ENCODE measurements at regions not wholly inside any gene's neighbourhood (a gene's known extent, or its start where the extent isn't known, plus 50 kb on each side); places are given as distances from the start of the nearest gene placed in this dataset.

DNA sequence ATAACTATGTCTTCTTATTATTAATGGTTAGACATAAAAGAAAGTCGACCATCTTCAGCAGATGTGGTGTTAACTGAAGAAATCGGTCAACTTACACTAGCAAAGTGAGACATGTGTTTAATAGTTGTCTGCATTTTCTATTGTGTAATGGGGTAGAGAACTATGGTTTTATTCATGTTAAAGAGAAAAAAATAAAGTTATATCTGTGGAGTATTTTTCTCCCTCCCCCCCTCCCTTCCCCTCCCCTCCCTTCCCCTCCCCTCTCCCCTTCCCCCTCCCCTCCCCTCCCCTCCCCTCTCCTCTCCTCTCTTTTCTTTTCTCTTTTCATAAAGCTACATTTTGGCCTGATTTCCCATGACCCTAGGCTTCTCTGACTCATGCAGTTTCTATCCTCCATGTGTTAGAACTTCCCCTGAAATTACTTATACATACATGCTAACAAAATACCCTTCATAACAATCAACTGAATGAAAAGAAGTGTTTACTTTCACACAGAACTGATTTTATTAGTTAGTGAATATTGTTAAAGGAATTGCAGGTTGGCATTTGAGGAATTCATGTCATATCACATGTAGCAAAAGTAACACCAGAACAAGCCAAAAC, 1431.0 kb upstream of the ATXN8OS start:
- no peaks in the 10 kb centered on the region for H3K36me3 ChIP-seq (ENCODE audit: control insufficient read depth, insufficient read depth, low read length)
- no peak overlapping the region for H3K4me3 ChIP-seq (ENCODE audit: low read depth, low read length)
- H3K9ac ChIP-seq (ENCODE audit: low read depth, low read length), result no peak overlapping the region
- no peaks in the 10 kb centered on the region for H3K9me3 ChIP-seq (ENCODE audit: control insufficient read depth, insufficient read depth, low read length)
- no peaks in the 10 kb centered on the region for H3K27me3 ChIP-seq (ENCODE audit: control insufficient read depth, insufficient read depth, low read length)
- H3K4me1 ChIP-seq (ENCODE audit: control insufficient read depth, insufficient read depth, low read length), result peaks cover 9% of the 10 kb centered on the region
- no peak overlapping the region for H3K27ac ChIP-seq (ENCODE audit: low read depth, low read length)

DNA sequence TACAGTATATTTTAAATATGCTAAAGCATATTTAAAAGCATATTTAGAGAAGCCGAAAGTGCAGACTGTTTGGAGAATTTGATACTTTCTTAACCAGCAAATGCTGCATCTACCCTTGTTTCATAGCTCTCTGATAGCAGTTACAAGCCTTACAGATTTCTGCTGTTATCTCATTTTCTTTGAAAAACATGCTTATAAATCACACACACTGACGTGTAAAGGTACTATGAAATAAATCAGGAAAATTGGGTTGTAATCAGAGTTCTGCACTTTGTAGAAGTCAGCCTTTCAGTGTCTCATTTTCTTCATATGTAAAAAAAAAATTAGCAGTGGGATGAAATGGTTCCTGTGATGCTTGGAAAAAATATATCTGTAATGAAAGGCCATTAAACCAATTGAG, 1432.4 kb upstream of the ATXN8OS start:
- Histone ChIP-seq H3K4me3 (ENCODE audit: low read depth, low read length) (no peak overlapping the region), H3K9me3 (ENCODE audit: control insufficient read depth, insufficient read depth, low read length) (no peaks in the 10 kb centered on the region), H3K9ac (ENCODE audit: low read depth, low read length) (no peak overlapping the region), H3K4me1 (ENCODE audit: control insufficient read depth, insufficient read depth, low read length) (peaks cover 9% of the 10 kb centered on the region), H3K27ac (ENCODE audit: low read depth, low read length) (no peak overlapping the region), H3K27me3 (ENCODE audit: control insufficient read depth, insufficient read depth, low read length) (no peaks in the 10 kb centered on the region), H3K36me3 (ENCODE audit: control insufficient read depth, insufficient read depth, low read length) (no peaks in the 10 kb centered on the region)

- no peak overlapping the region for H3K9ac ChIP-seq (ENCODE audit: low read depth, low read length)
- no peaks in the 10 kb centered on the region for H3K4me1 ChIP-seq (ENCODE audit: control insufficient read depth, insufficient read depth, low read length)
- H3K27me3 ChIP-seq (ENCODE audit: control insufficient read depth, insufficient read depth, low read length), result no peaks in the 10 kb centered on the region
- no peak overlapping the region for H3K27ac ChIP-seq (ENCODE audit: low read depth, low read length)
- H3K4me3 ChIP-seq (ENCODE audit: low read depth, low read length), result no peak overlapping the region
- H3K9me3 ChIP-seq (ENCODE audit: control insufficient read depth, insufficient read depth, low read length), result no peaks in the 10 kb centered on the region
- H3K36me3 ChIP-seq (ENCODE audit: control insufficient read depth, insufficient read depth, low read length), result no peaks in the 10 kb centered on the region
These were observed 1437.7 kb upstream of the PCDH9 start for GRCh38 chr13:68667863-68668262.

GRCh38 chr13:68666774-68667397, 1436.8 kb upstream of the PCDH9 start:
- Histone ChIP-seq H3K27me3 (ENCODE audit: control insufficient read depth, insufficient read depth, low read length) (no peaks in the 10 kb centered on the region), H3K36me3 (ENCODE audit: control insufficient read depth, insufficient read depth, low read length) (no peaks in the 10 kb centered on the region), H3K4me1 (ENCODE audit: control insufficient read depth, insufficient read depth, low read length) (no peaks in the 10 kb centered on the region), H3K27ac (ENCODE audit: low read depth, low read length) (no peak overlapping the region), H3K9me3 (ENCODE audit: control insufficient read depth, insufficient read depth, low read length) (no peaks in the 10 kb centered on the region), H3K9ac (ENCODE audit: low read depth, low read length) (no peak overlapping the region), H3K4me3 (ENCODE audit: low read depth, low read length) (no peak overlapping the region)

- H3K9ac ChIP-seq (ENCODE audit: low read depth, low read length), result no peak overlapping the region
- no peaks in the 10 kb centered on the region for H3K36me3 ChIP-seq (ENCODE audit: control insufficient read depth, insufficient read depth, low read length)
- no peak overlapping the region for H3K4me3 ChIP-seq (ENCODE audit: low read depth, low read length)
- H3K9me3 ChIP-seq (ENCODE audit: control insufficient read depth, insufficient read depth, low read length), result no peaks in the 10 kb centered on the region
- no peaks in the 10 kb centered on the region for H3K27me3 ChIP-seq (ENCODE audit: control insufficient read depth, insufficient read depth, low read length)
- peaks cover 8% of the 10 kb centered on the region for H3K4me1 ChIP-seq (ENCODE audit: control insufficient read depth, insufficient read depth, low read length)
- no peak overlapping the region for H3K27ac ChIP-seq (ENCODE audit: low read depth, low read length)
These were observed 1415.7 kb upstream of the PCDH9 start for GRCh38 chr13:68645814-68646213.

GRCh38 chr13:68644611-68645010, 1414.5 kb upstream of the PCDH9 start:
- Histone ChIP-seq H3K9me3 (ENCODE audit: control insufficient read depth, insufficient read depth, low read length) (no peaks in the 10 kb centered on the region), H3K36me3 (ENCODE audit: control insufficient read depth, insufficient read depth, low read length) (no peaks in the 10 kb centered on the region), H3K4me1 (ENCODE audit: control insufficient read depth, insufficient read depth, low read length) (peaks cover 4% of the 10 kb centered on the region), H3K27ac (ENCODE audit: low read depth, low read length) (no peak overlapping the region), H3K9ac (ENCODE audit: low read depth, low read length) (no peak overlapping the region), H3K4me3 (ENCODE audit: low read depth, low read length) (no peak overlapping the region), H3K27me3 (ENCODE audit: control insufficient read depth, insufficient read depth, low read length) (no peaks in the 10 kb centered on the region)

DNA sequence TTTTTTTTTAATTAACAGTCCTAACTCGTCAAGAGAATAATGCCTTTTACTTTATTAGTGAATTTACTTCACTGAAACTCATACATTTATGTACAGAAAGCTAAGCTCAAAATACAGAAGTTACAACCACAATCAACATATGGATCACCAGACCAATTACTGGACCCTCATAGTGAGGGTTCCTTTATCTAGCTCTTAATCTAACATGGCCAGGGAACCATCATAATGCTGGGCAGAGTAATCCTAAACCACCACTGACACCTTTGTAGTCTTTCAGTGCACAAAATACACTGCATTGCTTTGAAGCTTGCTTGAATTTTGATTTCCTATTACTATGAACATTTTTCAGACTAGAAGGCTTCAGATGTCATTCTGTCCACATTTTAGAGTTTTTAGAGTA, 1406.6 kb upstream of the PCDH9 start:
- Histone ChIP-seq H3K27me3 (ENCODE audit: control insufficient read depth, insufficient read depth, low read length) (no peaks in the 10 kb centered on the region), H3K9ac (ENCODE audit: low read depth, low read length) (no peak overlapping the region), H3K4me3 (ENCODE audit: low read depth, low read length) (no peak overlapping the region), H3K4me1 (ENCODE audit: control insufficient read depth, insufficient read depth, low read length) (no peaks in the 10 kb centered on the region), H3K9me3 (ENCODE audit: control insufficient read depth, insufficient read depth, low read length) (no peaks in the 10 kb centered on the region), H3K27ac (ENCODE audit: low read depth, low read length) (no peak overlapping the region), H3K36me3 (ENCODE audit: control insufficient read depth, insufficient read depth, low read length) (no peaks in the 10 kb centered on the region)

- Histone ChIP-seq H3K27ac (ENCODE audit: low read depth, low read length) (no peak overlapping the region), H3K27me3 (ENCODE audit: control insufficient read depth, insufficient read depth, low read length) (no peaks in the 10 kb centered on the region), H3K4me3 (ENCODE audit: low read depth, low read length) (no peak overlapping the region), H3K4me1 (ENCODE audit: control insufficient read depth, insufficient read depth, low read length) (no peaks in the 10 kb centered on the region), H3K9ac (ENCODE audit: low read depth, low read length) (no peak overlapping the region), H3K36me3 (ENCODE audit: control insufficient read depth, insufficient read depth, low read length) (no peaks in the 10 kb centered on the region), H3K9me3 (ENCODE audit: control insufficient read depth, insufficient read depth, low read length) (no peaks in the 10 kb centered on the region)
These were observed 1398.9 kb upstream of the PCDH9 start for GRCh38 chr13:68628994-68629393.

DNA sequence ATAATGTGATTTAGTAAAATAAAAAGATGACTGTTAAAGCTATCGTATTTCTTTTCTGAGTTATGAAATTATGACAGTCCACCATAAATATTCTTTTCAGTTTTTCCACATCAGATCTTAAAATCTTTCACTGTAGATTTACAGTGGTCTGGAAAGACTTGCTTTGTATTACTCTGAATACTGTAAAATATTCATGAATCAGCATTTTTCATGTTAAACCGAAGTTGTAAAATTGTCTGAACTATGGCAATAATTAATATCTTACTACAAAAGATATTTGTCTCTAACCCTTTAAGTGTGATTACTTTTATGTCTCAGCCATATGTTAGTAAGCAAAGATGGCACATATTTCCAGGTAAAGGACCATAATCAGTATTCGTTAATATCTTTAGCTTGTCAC, 1397.2 kb upstream of the PCDH9 start:
- Histone ChIP-seq H3K9ac (ENCODE audit: low read depth, low read length) (no peak overlapping the region), H3K4me1 (ENCODE audit: control insufficient read depth, insufficient read depth, low read length) (no peaks in the 10 kb centered on the region), H3K27ac (ENCODE audit: low read depth, low read length) (no peak overlapping the region), H3K27me3 (ENCODE audit: control insufficient read depth, insufficient read depth, low read length) (no peaks in the 10 kb centered on the region), H3K4me3 (ENCODE audit: low read depth, low read length) (no peak overlapping the region), H3K36me3 (ENCODE audit: control insufficient read depth, insufficient read depth, low read length) (no peaks in the 10 kb centered on the region), H3K9me3 (ENCODE audit: control insufficient read depth, insufficient read depth, low read length) (no peaks in the 10 kb centered on the region)

DNA sequence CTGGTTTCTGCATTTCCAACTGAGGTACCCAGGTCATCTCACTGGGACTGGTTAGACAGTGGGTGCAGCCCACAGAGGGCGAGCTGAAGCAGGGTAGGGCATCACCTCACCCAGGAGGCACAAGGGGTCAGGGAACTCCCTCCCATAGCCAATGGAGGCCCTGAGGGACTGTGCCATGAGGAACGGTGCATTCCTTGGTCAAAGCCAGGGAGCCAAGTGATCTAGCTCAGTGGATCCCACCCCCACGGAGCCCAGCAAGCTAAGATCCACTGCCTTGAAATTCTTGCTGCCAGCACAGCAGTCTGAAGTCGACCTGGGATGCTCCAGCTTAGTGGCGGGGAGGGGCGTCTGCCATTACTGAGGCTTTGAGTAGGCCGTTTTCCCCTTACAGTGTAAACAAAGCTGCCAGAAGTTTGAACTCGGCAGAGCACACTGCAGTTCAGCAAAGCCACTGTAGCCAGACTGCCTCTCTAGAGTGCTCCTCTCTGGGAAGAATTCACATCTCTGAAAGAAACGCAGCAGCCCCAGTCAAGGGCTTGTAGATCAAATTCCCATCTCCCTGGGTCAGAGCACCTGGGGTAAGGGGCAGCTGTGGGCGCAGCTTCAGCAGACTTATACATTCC, 1386.6 kb upstream of the PCDH9 start:
- no peak overlapping the region for H3K9ac ChIP-seq (ENCODE audit: low read depth, low read length)
- no peak overlapping the region for H3K4me3 ChIP-seq (ENCODE audit: low read depth, low read length)
- no peaks in the 10 kb centered on the region for H3K27me3 ChIP-seq (ENCODE audit: control insufficient read depth, insufficient read depth, low read length)
- H3K4me1 ChIP-seq (ENCODE audit: control insufficient read depth, insufficient read depth, low read length), result no peaks in the 10 kb centered on the region
- no peaks in the 10 kb centered on the region for H3K36me3 ChIP-seq (ENCODE audit: control insufficient read depth, insufficient read depth, low read length)
- no peaks in the 10 kb centered on the region for H3K9me3 ChIP-seq (ENCODE audit: control insufficient read depth, insufficient read depth, low read length)
- no peak overlapping the region for H3K27ac ChIP-seq (ENCODE audit: low read depth, low read length)

DNA sequence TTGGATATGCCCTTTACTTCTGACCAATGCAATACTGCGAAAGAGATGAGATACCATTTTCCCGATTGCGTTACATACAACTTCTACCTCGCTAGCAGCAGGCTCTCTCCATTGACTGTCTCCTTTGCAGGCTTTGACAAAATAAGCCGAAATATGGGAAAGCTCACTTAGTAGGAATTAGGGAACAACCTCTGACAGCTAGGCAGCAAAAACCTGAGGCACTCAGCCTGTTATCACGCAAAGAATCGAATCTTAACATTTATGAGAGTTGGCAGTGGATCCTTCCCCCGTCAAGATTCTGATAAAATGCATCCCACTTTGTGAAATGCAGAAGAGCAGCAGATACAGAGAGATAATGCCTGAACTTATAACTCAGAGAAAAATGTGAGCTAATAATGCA, 1379.5 kb upstream of the PCDH9 start:
- no peak overlapping the region for H3K9ac ChIP-seq (ENCODE audit: low read depth, low read length)
- no peaks in the 10 kb centered on the region for H3K36me3 ChIP-seq (ENCODE audit: control insufficient read depth, insufficient read depth, low read length)
- no peaks in the 10 kb centered on the region for H3K4me1 ChIP-seq (ENCODE audit: control insufficient read depth, insufficient read depth, low read length)
- H3K27me3 ChIP-seq (ENCODE audit: control insufficient read depth, insufficient read depth, low read length), result no peaks in the 10 kb centered on the region
- H3K9me3 ChIP-seq (ENCODE audit: control insufficient read depth, insufficient read depth, low read length), result no peaks in the 10 kb centered on the region
- no peak overlapping the region for H3K27ac ChIP-seq (ENCODE audit: low read depth, low read length)
- H3K4me3 ChIP-seq (ENCODE audit: low read depth, low read length), result no peak overlapping the region

Data from HUES48 (cell line).